SK-N-SH (cell line): ENCODE measurements at regions not wholly inside any gene's neighbourhood (a gene's known extent, or its start where the extent isn't known, plus 50 kb on each side); places are given as distances from the start of the nearest gene placed in this dataset.

Experiments
- CTCF ChIA-PET: fragments of 300-600, 350-600 bp; formaldehyde crosslinking; extraction: SDS; loops from one replicate; lab custom pipeline; 2021; lab: Yijun Ruan, JAX
- POLR2A ChIA-PET: fragments of 350-600 bp; sonication (Branson Sonifier 250); formaldehyde crosslinking; extraction: SDS; loops from one replicate; lab custom pipeline; 2020; ENCODE audit warnings: antibody characterized with exemption, inconsistent platforms; lab: Yijun Ruan, JAX
- DNase-seq: peaks from one replicate; pipeline ENCODE4 v3.0.0; 2012
- H2AFZ ChIP-seq: fragments of 200-600 bp; sonication (generic); 2 replicates; pipeline ENCODE4 v1.8.1; 2016; ENCODE audit warnings: antibody characterized with exemption, mild to moderate bottlenecking, low read depth
- H3F3A ChIP-seq: fragments of 200-600 bp; sonication (generic); replicated peaks from 2 replicates; pipeline ENCODE3; 2016; ENCODE audit warnings: antibody characterized with exemption, mild to moderate bottlenecking; ENCODE audit not compliant: insufficient read depth
- H3K27ac ChIP-seq, 2 experiments: fragments of 200-500 bp in 1 of 2; fragments of 200-600 bp in 1 of 2; sonication (Bioruptor generic) in 1 of 2; sonication (generic), shearing (Covaris generic) in 1 of 2; 2 replicates each; pipeline versions ENCODE4 v1.5.1 to v1.6.1; 2014 to 2016; ENCODE audit warnings: low read depth in 2 of 2, inconsistent platforms in 1 of 2, low read length in 1 of 2, mild to moderate bottlenecking in 1 of 2, mixed read lengths in 1 of 2
- H3K27me3 ChIP-seq: fragments of 200-600 bp; sonication (generic), shearing (Covaris generic); 2 replicates; pipeline ENCODE4 v1.6.1; 2016; ENCODE audit warnings: mixed run types; ENCODE audit not compliant: insufficient read depth
- H3K36me3 ChIP-seq, 2 experiments: fragments of 200-500 bp in 1 of 2; fragments of 200-600 bp in 1 of 2; sonication (Bioruptor generic) in 1 of 2; sonication (generic) in 1 of 2; replicated peaks in 1 of 2; 2 replicates each; pipeline versions ENCODE3 to v1.5.1; 2014 to 2016; ENCODE audit warnings: low read length in 1 of 2, mild to moderate bottlenecking in 1 of 2; ENCODE audit not compliant: insufficient read depth in 2 of 2, control insufficient read depth in 1 of 2
- H3K4me1 ChIP-seq, 2 experiments: fragments of 200-500 bp in 1 of 2; fragments of 200-600 bp in 1 of 2; sonication (Bioruptor generic) in 1 of 2; sonication (generic), shearing (Covaris generic) in 1 of 2; 2 replicates each; pipeline versions ENCODE4 v1.5.1 to v1.6.1; 2014 to 2016; ENCODE audit warnings: low read depth in 1 of 2, low read length in 1 of 2, mixed run types in 1 of 2; ENCODE audit not compliant: insufficient read depth in 2 of 2, control insufficient read depth in 1 of 2
- H3K4me2 ChIP-seq: fragments of 200-600 bp; sonication (generic), shearing (Covaris generic); 2 replicates; pipeline ENCODE4 v1.6.1; 2017; ENCODE audit warnings: mixed run types
- H3K4me3 ChIP-seq, 2 experiments: fragments of 200-500 bp in 1 of 2; fragments of 200-600 bp in 1 of 2; sonication (Bioruptor generic) in 1 of 2; sonication (generic), shearing (Covaris generic) in 1 of 2; 2 replicates each; pipeline versions ENCODE4 v1.5.1 to v1.8.1; 2014 to 2016; ENCODE audit warnings: low read depth in 2 of 2, inconsistent platforms in 1 of 2, low read length in 1 of 2, mild to moderate bottlenecking in 1 of 2, mixed read lengths in 1 of 2, moderate library complexity in 1 of 2
- H3K79me2 ChIP-seq: fragments of 200-600 bp; sonication (generic); 2 replicates; pipeline ENCODE4 v1.8.1; 2017; ENCODE audit warnings: mild to moderate bottlenecking; ENCODE audit not compliant: insufficient read depth
- H3K9ac ChIP-seq: fragments of 200-600 bp; sonication (generic); 2 replicates; pipeline ENCODE4 v1.6.1; 2017; ENCODE audit warnings: mixed run types
- H3K9me2 ChIP-seq: fragments of 200-600 bp; sonication (generic); 2 replicates; pipeline ENCODE4 v1.6.1; 2017; ENCODE audit warnings: mixed run types
- H3K9me3 ChIP-seq: fragments of 200-600 bp; sonication (generic); 2 replicates; pipeline ENCODE4 v1.6.1; 2017; ENCODE audit warnings: mixed run types, mild to moderate bottlenecking, moderate library complexity
- H4K20me1 ChIP-seq: fragments of 200-600 bp; sonication (generic); 2 replicates; pipeline ENCODE4 v1.6.1; 2017; ENCODE audit warnings: mild to moderate bottlenecking, mixed run types; ENCODE audit not compliant: insufficient read depth
- CHD2 ChIP-seq: fragments of 150-350 bp; IDR thresholded peaks from 2 replicates; pipeline ENCODE4 v1.6.1; 2018; ENCODE audit warnings: low read length; ENCODE audit not compliant: partially characterized antibody
- EP300 ChIP-seq, 2 experiments: IDR thresholded peaks; 2 replicates each; pipeline versions ENCODE4 v1.4.0 to v1.6.1; 2012; ENCODE audit warnings: borderline replicate concordance in 1 of 2, low read depth in 1 of 2, low read length in 1 of 2
- FOSL2 ChIP-seq: IDR thresholded peaks from 2 replicates; pipeline ENCODE4 v1.4.0; 2012; ENCODE audit warnings: low read depth, mild to moderate bottlenecking, moderate library complexity, borderline replicate concordance
- FOXJ3 ChIP-seq: sonication (generic); formaldehyde crosslinking; IDR thresholded peaks from 2 replicates; pipeline ENCODE4 v1.5.1; 2020; ENCODE audit warnings: mild to moderate bottlenecking, missing genetic modification reagents
- FOXM1 ChIP-seq: IDR thresholded peaks from 2 replicates; pipeline ENCODE4 v1.4.0; 2012; ENCODE audit warnings: low read depth, mild to moderate bottlenecking
- GABPA ChIP-seq: IDR thresholded peaks from 2 replicates; pipeline ENCODE4 v1.4.0; 2012; ENCODE audit warnings: low read depth, mild to moderate bottlenecking
- GATA2 ChIP-seq: sonication (generic); formaldehyde crosslinking; IDR thresholded peaks from 2 replicates; pipeline ENCODE4 v1.5.0; 2020; ENCODE audit warnings: mild to moderate bottlenecking, missing genetic modification reagents
- RAD21 ChIP-seq: IDR thresholded peaks from 2 replicates; pipeline ENCODE4 v1.6.1; 2012; ENCODE audit warnings: mild to moderate bottlenecking, low read length
- RCOR1 ChIP-seq: fragments of 150-350 bp; IDR thresholded peaks from 2 replicates; pipeline ENCODE4 v1.6.1; 2017; ENCODE audit warnings: antibody characterized with exemption, low read length
- SMC3 ChIP-seq: IDR thresholded peaks from 2 replicates; pipeline ENCODE4 v1.6.1; 2012; ENCODE audit warnings: low read depth, low read length, improper control_type of control experiment
- TEAD4 ChIP-seq: IDR thresholded peaks from 2 replicates; pipeline ENCODE4 v1.4.0; 2012; ENCODE audit warnings: mild to moderate bottlenecking, borderline replicate concordance; ENCODE audit not compliant: insufficient read depth
- WGBS: methylation state at CpG from one replicate; pipeline ENCODE4 v1.1.6; 2017; ENCODE audit warnings: low lambda C conversion rate; 5-methylcytosine and 5-hydroxymethylcytosine counted together

DNA sequence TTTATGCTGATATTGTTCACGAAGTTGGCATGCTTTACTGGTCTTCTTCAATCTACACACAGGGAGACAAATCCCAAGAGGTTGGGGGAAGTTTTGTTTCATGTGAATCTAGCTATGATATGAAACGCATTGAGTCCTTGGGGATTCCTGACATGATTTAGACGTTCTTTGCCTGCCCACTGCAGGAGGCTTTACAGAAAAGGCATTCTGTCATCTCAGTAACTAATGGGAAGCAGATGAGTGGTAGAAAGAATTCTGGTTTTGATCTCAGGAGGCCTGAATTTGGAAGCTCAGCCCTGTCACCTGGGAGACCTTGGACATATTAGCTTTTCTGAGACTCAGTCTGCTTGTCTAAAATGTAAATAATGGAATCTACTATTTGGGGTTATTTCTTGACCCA lies 383.0 kb upstream of the NFIA start:
- Histone ChIP-seq H4K20me1 (no peaks in the 10 kb centered on the region), H3F3A (no peaks in the 10 kb centered on the region), H3K9me3 (no peaks in the 10 kb centered on the region), H3K36me3 (no peaks in the 10 kb centered on the region), H3K27me3 (no peaks in the 10 kb centered on the region), H3K79me2 (no peaks in the 10 kb centered on the region), H3K4me3 (no peak overlapping the region), H3K4me1 (peaks cover 0 to 27% of the 10 kb centered on the region in 2 experiments; a peak in 2 of 4 replicates), H3K4me2 (no peak overlapping the region), H3K9ac (no peak overlapping the region), H3K27ac (peak overlapping the region in 1 of 2 experiments; percentile 99; a peak in 2 of 4 replicates), H3K9me2 (no peaks in the 10 kb centered on the region), H2AFZ (no peak overlapping the region)
- DNase-seq, result no peak
- TF ChIP-seq RAD21, result peak; percentile 10; the same call in 1 of the 2 replicates
- no peak for TF ChIP-seq TEAD4
- CTCF ChIA-PET, result interaction anchor here (0.8 to 2.7 kb wide), 5 partner anchors 65 to 728 kb away, joined by 3 to 11 read pairs (median 3); no protein-coding TSS in a partner anchor
- WGBS, result 27% methylated on average over 3 of the region's 3 CpGs
- POLR2A ChIA-PET, result no interaction called here

DNA sequence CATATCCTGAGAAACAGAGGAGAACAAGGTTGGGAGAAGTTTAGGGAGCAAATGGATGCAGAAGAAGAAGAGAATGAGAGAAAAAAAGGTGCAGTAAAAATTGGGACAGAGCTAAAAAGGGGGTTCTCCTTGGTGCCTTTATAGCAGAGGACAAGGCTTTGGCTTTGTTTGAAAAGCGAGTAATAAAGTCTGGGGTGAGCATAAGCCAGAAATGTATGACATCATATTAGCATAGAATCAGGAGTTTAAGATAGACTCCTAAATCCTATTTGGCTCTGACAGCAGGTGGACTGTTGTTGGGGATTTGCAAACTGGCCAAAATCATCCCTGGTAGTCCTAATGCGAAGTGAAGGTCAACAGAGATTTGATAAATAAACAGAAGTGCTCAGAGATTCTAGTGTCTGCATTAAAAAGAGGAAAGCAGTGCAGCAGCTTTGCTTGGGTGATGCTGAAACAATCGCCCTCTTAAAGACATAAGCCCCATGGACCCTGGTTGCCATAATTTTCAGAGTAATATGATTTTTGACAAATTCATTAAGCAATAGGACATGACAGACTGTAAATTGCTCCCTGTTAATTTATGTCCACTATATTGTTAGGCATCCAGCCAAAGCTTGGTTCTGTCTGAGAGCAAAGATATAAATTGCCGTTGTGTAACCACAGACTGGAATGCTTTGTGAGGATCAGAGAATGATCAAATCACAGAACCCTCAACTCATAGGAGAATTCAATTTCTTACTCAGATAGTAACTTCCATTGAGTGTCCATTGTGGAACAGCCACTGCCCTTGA lies 385.0 kb upstream of the NFIA start:
- H3K27me3 ChIP-seq, result no peaks in the 10 kb centered on the region
- no peaks in the 10 kb centered on the region for H3K36me3 ChIP-seq
- H2AFZ ChIP-seq, result no peak overlapping the region
- no peaks in the 10 kb centered on the region for H3K9me2 ChIP-seq
- H3K27ac ChIP-seq, result peak overlapping the region in 1 of 2 experiments; percentile 99; a peak in 2 of 4 replicates
- no peak overlapping the region for H3K4me2 ChIP-seq
- TF ChIP-seq RAD21 (peak; percentile 28; the same call in 1 of the 2 replicates), GABPA (no peak), FOXM1 (no peak), RCOR1 (peak; percentile 64), SMC3 (peak; percentile 10; the same call in 1 of the 2 replicates), GATA2 (peak; percentile 85), FOSL2 (no peak), FOXJ3 (CRISPR knock-in tag) (peak; percentile 65; the same call in 1 of the 2 replicates), TEAD4 (no peak), EP300 (IDR thresholded peaks at IDR 0.05; ENCODE audit: borderline replicate concordance in 1 of 2, low read depth in 1 of 2, low read length in 1 of 2) (peak in 1 of 2 experiments; percentile 86; a peak in 2 of 4 replicates), CHD2 (peak; percentile 14)
- no peak overlapping the region for H3K9ac ChIP-seq
- 3% methylated on average over 4 of the region's 4 CpGs for WGBS
- CTCF ChIA-PET, result interaction anchor here (0.6 to 2.7 kb wide), 6 partner anchors 54 to 416 kb away, joined by 3 to 11 read pairs (median 4); no protein-coding TSS in a partner anchor
- H4K20me1 ChIP-seq, result no peaks in the 10 kb centered on the region
- peak; percentile 57 for DNase-seq
- no peaks in the 10 kb centered on the region for H3F3A ChIP-seq
- no peaks in the 10 kb centered on the region for H3K9me3 ChIP-seq
- H3K79me2 ChIP-seq, result no peaks in the 10 kb centered on the region
- POLR2A ChIA-PET, result interaction anchor here (0.6 to 1.7 kb wide), 4 partner anchors 49 to 1170 kb away, joined by 4 to 5 read pairs (median 4); no protein-coding TSS in a partner anchor
- H3K4me1 ChIP-seq, result peaks cover 0 to 27% of the 10 kb centered on the region in 2 experiments; a peak in 2 of 4 replicates
- no peak overlapping the region for H3K4me3 ChIP-seq
